HG03025 (cell line): ENCODE measurements at regions not wholly inside any gene's neighbourhood (a gene's known extent, or its start where the extent isn't known, plus 50 kb on each side); places are given as distances from the start of the nearest gene placed in this dataset.
"Not testable (repeated sequence)": the region's sequence is repeated elsewhere in the genome, so short reads cannot be mapped to it uniquely, and the experiment has no call there.

Experiments
- ATAC-seq: cut with Tn5 transposase; IDR thresholded peaks from one replicate; pipeline ENCODE4 v1.9.1; 2021; ENCODE audit warnings: mild to moderate bottlenecking, moderate library complexity; ENCODE audit not compliant: unreplicated experiment, low FRiP score

DNA sequence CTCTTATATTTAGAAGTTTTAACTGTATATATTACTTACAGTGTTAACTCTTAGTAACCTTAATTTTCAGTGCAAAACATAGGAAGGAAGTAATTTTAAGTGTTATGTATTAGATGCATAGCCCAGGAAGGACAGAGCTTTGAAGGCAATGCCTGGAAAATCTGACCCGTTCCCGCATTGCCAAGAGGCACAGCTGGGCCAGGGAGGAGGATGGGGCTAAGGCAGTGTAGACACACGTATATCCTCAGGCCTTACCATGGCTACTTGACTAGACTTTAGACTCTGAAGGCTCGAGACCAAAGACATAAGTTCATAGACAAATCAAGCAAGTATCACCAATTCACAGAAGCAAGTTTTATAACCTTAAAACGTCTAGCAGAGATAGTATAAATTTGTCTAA lies 1944.2 kb downstream of the OLFM4 start:
- no peak for ATAC-seq

GRCh38 chr13:54975676-54976075 lies 1947.1 kb downstream of the OLFM4 start:
- ATAC-seq, result no peak

DNA sequence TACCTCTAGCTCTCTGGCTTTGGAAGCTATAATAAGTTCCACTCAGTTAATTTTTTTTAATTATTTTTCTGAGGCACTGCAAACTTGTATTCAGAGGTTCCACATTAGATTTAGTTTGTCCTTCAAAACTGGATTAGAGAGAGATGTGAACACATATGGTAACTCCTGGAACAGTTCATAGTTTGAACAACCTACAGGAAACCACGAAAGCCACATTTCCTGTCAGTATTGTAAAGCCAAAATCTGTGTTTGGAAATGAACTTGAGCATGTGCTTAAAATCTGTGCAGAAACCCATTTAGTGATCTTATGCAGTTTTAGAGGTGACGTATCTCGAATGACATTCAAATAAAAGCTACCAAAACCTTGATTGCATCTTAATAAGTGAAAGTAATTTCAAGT lies 1952.0 kb downstream of the OLFM4 start:
- no peak for ATAC-seq

- ATAC-seq, result no peak
Measured at GRCh38 chr13:54989418-54989817, 1960.8 kb downstream of the OLFM4 start.

DNA sequence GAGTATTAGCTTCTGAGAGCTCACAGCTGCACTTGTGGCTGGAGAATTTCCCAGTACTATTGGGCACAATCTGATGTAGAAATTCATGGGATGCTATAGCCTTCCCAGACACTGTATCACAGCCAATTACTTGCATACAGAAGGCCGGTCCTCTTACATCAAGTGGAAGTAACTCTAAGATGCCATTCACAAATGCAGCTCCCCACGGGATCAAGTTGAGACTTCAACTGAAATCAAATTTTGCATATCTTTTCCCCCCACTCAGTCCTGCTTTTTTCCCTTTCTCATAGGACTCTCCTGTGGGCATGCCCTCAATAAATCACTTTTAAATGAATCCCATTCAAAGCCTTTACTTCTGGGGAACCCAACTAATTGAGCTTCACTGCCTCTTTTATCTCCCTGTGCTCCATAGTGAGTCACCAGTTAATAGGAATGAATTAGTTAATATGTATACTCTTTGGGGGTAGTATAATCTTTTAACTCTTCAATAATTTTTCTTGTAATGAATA lies 1970.8 kb downstream of the OLFM4 start:
- no peak for ATAC-seq

- no peak for ATAC-seq
Measured at GRCh38 chr13:55000043-55000442, 1971.4 kb downstream of the OLFM4 start.

DNA sequence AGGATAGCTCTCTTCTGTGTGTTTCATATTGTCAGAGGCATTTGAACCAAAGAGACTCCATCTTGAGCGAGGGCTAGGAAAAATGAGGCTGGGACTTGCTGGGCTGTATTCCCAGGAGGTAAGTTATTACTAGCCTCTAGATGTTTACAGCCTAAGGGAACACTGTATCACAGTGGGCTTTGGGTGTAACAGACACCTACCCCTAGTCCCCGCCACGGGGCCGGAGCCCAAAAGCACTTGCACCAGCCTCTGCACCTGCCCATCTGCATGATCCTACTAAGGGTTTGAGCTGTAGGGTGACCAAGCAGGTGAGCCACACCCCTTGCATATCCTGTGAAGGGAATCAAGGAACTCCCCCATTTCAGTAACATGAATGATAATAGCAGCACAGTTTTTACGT lies 1972.2 kb downstream of the OLFM4 start:
- ATAC-seq, result no peak

- no peak for ATAC-seq
Measured at GRCh38 chr13:55001881-55002280, 1973.3 kb downstream of the OLFM4 start.

GRCh38 chr13:55007681-55008080 lies 1979.1 kb downstream of the OLFM4 start:
- ATAC-seq, result no peak

- no peak for ATAC-seq
Measured at GRCh38 chr13:55013051-55013450, 1984.4 kb downstream of the OLFM4 start.

DNA sequence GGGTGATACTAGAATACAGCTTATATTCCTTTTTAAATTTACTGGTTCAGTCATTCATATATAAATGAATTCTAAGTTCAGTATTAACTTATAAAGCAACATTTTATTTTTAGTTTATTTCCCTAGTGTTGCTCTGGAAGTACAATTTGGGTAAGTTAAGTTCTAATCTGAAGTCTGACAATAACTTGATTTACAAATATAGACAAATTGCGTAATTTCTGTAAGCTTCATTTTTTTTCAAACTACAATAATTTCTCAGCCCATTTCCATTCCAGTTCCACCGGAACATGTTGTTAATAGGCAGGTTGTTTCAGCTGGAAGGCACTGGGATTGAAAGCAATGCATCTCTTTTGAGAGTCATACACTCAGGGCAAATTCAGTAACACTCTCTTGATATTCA lies 2000.7 kb downstream of the OLFM4 start:
- ATAC-seq, result no peak

- no peak for ATAC-seq
Measured at GRCh38 chr13:55038230-55038629, 2009.6 kb downstream of the OLFM4 start.

- ATAC-seq, result not testable (repeated sequence)
Measured at GRCh38 chr13:55053891-55054550, 2025.4 kb downstream of the OLFM4 start.

- not testable (repeated sequence) for ATAC-seq
Measured at GRCh38 chr13:55055666-55056065, 2027.1 kb downstream of the OLFM4 start.

DNA sequence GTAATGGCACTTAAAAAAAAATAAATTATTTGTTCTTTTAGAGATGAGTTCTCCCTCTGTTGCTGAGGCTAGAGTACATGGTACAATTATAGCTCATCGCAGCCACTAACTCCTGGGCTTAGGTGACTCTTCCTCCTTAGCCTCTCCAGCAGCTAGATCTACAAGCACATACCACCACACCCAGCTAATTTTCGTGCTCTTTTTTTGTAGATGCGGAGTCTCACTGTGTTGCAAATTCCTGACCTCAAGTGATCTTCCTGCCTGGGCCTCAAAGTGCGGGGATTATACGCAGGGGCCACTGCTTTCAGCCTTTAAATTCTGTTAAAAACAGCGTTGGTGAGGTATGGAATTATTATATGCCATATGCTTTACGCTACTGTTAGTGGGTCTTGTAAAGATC lies 2034.0 kb downstream of the OLFM4 start:
- no peak for ATAC-seq

- ATAC-seq, result no peak
Measured at GRCh38 chr13:55067946-55068345, 2039.3 kb downstream of the OLFM4 start.

DNA sequence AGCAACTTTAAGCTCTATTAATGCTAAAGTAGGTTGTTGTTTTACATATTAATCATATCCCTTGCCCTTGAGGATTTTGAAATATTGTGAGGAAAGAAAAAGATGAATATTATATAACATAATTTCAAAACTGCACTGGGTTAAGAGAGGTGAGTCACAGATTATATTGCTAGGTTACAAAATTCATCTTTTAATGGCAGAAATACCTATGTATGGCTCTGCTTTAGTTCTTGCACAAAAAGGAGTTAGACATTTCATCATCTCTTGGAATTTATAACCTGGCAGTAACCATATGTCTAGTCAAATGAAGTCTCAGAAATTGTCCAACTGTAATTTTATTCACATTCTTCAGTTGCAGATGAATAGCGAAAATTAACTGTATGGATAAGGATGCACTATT lies 2041.1 kb downstream of the OLFM4 start:
- ATAC-seq, result no peak

DNA sequence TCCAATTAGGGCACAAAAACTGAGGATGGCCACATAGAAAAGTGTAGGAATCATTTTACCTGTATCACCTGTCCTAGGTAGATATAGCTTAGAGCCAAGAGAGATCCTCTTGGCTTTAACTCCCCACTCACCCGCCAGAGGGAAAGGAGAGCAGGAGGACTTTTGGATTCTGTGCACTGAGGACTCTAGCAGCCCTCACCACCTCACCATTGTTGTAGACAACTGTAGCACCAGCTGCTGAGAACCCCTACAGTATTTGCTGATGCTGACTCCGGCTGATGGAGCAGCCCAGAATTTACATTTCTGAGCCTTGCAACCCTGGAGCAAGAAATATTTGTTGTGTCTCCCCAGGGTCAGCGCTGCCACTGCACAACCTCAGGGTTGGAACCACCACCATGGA lies 2044.4 kb downstream of the OLFM4 start:
- ATAC-seq, result no peak

DNA sequence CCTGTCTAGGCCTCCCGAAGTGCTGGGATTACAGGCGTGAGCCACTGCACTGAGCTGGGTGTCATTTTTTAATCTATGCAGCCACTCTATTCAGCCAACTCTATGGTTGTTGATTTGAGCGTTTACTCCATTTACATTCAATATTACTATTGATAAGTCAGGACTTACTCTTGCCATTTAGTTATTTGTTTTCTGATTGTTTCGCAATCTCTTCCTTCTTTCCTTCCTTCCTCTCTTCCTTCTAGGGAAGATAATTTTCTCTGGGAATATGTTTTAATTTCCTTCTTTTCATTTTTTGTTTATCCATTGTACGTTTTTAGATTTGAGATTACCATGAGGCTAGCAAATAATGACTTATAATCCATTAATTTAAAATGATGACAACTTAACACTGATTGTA lies 2056.0 kb downstream of the OLFM4 start:
- no peak for ATAC-seq

GRCh38 chr13:55087085-55087484 lies 2053.6 kb upstream of the PRR20A start:
- no peak for ATAC-seq

DNA sequence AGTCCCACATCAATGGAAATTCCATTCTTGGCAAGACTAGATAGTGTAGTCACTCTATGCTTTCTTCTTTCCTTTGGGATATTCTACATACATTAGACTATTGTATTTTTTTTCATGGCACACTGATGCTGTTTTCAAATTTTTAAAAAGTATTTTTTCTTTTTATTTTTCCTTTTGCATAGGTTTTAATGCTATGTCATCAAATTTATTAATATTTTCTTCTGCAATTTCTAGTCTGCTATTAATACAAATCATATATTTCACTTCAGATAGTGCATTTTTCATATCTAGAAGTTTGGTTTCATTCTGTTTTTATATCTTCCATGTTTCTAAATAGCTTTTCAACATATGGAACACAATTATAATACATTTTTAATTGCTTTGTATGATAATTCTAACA lies 2050.1 kb upstream of the PRR20A start:
- ATAC-seq, result no peak

- ATAC-seq, result no peak
Measured at GRCh38 chr13:55091172-55091571, 2049.5 kb upstream of the PRR20A start.

- no peak for ATAC-seq
Measured at GRCh38 chr13:55106509-55106908, 2034.2 kb upstream of the PRR20A start.
